HG03442 (cell line): ENCODE measurements at regions not wholly inside any gene's neighbourhood (a gene's known extent, or its start where the extent isn't known, plus 50 kb on each side); places are given as distances from the start of the nearest gene placed in this dataset.

Experiments
- ATAC-seq: cut with Tn5 transposase; IDR thresholded peaks from one replicate; pipeline ENCODE4 v1.9.1; 2021; ENCODE audit warnings: mild to moderate bottlenecking, moderate library complexity; ENCODE audit not compliant: unreplicated experiment

DNA sequence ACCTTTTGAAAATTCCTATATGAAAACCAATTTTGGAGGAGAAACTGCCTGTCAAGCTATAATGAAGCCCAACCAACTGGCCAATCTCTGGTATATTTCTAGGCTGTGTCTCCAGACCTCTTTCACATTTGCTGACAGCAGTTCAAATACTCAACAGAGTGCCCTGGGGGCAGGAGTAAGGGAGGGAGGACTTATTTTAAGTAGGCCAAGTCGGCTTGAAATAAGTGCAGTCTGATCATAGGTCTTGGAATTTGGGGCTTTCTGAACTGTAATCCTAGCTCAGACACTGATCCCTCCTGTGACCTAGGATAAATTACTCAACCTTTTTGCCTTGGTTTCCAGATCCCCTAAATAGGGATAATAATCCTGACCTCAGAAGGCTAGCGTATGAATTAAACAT is 59.4 kb upstream of the SLC7A11 start:
- ATAC-seq: no peak

DNA sequence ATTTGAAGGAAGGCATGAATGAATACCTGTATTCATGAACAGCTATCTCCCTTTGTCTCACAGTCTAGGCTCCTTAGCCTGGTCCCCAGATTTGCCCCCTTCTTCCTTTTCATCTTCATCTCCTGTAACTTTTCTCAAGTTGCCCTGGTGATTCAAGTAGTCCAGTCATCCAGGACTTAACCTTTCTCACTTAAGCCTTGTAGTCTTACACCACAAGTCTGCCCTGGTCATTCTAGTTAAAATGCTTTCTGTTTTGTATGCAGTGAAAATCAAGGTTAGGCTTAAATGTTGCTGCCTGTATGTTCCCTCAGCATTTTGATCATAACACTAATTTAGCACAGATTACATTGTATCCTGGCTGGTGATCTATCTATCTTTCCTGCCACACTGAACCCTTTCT is 58.5 kb upstream of the SLC7A11 start:
- no peak for ATAC-seq

DNA sequence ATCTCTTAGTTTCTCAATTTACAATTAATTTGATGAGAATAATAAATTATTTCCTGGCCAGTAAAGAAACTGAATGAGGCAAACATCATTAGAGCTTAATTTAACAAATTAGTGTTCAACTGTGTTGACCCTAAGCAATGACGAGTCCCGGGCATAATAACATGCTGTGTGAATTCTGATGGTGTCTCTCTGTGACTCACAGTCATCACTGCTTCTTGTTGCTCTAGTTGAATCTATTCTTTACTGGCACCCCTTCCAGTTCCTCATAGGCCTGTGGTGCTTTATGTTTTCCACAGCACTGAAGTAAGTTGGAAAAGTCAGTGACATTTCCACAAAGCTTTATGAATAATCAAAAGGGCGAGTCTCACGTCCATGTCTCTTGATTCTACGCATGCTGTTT is 57.7 kb upstream of the SLC7A11 start:
- no peak for ATAC-seq

DNA sequence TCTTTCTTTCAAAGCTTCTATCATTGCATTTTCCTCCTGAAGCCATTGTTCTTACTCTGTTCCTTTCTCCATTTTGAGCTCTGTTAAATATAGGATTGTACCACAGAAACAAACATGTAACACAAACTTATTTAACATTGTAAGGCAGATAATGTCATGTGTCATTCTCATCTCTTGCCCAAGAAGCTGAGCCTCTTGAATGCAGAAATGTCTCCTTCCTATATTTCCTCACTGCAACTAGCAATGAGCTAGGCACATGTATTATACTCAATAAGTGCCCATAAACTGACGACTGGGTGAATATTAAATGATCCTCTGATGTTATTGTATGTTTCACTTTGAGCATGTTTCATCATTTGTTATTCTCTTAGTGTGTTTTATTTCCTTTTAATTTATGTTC is 56.7 kb upstream of the SLC7A11 start:
- ATAC-seq: no peak

GRCh38 chr4:138298431-138298830 is 56.3 kb upstream of the SLC7A11 start:
- ATAC-seq: no peak

GRCh38 chr4:138297743-138298405 is 55.7 kb upstream of the SLC7A11 start:
- ATAC-seq: peak; percentile 89

DNA sequence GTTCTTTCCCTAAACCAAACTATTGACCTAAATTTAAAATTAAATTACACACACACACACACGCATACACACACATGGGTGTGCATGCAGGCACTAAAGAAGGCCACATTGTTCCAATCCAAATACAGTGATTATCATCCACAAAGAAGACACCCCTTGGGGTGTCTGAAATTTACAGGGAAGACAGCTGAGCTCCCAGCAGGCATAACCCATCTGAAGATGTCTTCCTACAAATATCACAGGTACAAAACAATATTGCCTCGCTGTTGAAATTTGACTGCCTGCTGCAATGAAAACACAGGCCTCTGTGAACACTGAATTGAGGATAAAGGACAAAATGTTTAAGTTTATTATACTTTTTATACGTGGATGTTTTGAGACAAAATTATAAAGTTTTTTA is 50.2 kb upstream of the SLC7A11 start:
- no peak for ATAC-seq
